H9 (cell line): ENCODE measurements at regions not wholly inside any gene's neighbourhood (a gene's known extent, or its start where the extent isn't known, plus 50 kb on each side); places are given as distances from the start of the nearest gene placed in this dataset.

ENCODE experiments used
- DNase-seq: peaks from one replicate; pipeline ENCODE4 v3.0.0-alpha.2; 2017
- H2AFZ ChIP-seq: one replicate; pipeline ENCODE4 v1.6.1; 2013; ENCODE audit warnings: mild to moderate bottlenecking, low read length, control low read depth, moderate library complexity
- H2AK5ac ChIP-seq: 2 replicates; pipeline ENCODE4 v1.6.1; 2013; ENCODE audit warnings: low read length, control low read depth, mixed read lengths; ENCODE audit not compliant: insufficient read length
- H2BK120ac ChIP-seq: one replicate; pipeline ENCODE4 v1.6.1; 2013; ENCODE audit warnings: low read depth, mild to moderate bottlenecking, low read length, control low read depth, inconsistent platforms; ENCODE audit not compliant: poor library complexity, severe bottlenecking
- H2BK12ac ChIP-seq: 2 replicates; pipeline ENCODE4 v1.6.1; 2013; ENCODE audit warnings: low read length, control low read depth, mixed read lengths, low read depth; ENCODE audit not compliant: insufficient read length
- H2BK15ac ChIP-seq: 2 replicates; pipeline ENCODE4 v1.6.1; 2013; ENCODE audit warnings: low read depth, low read length, control low read depth
- H2BK20ac ChIP-seq: one replicate; pipeline ENCODE4 v1.6.1; 2013; ENCODE audit warnings: low read depth, mild to moderate bottlenecking, low read length, control low read depth, inconsistent platforms; ENCODE audit not compliant: poor library complexity, severe bottlenecking
- H2BK5ac ChIP-seq: 2 replicates; pipeline ENCODE4 v1.6.1; 2013; ENCODE audit warnings: low read length, control low read depth, mixed read lengths; ENCODE audit not compliant: insufficient read length
- H3K14ac ChIP-seq: 2 replicates; pipeline ENCODE4 v1.6.1; 2013; ENCODE audit warnings: low read length, control low read depth; ENCODE audit not compliant: insufficient read depth
- H3K18ac ChIP-seq: 2 replicates; pipeline ENCODE4 v1.6.1; 2013; ENCODE audit warnings: low read depth, mild to moderate bottlenecking, mixed read lengths, low read length, control low read depth; ENCODE audit not compliant: insufficient read length
- H3K23ac ChIP-seq: 2 replicates; pipeline ENCODE4 v1.6.1; 2013; ENCODE audit warnings: low read length, control low read depth, mixed read lengths, low read depth; ENCODE audit not compliant: insufficient read length
- H3K23me2 ChIP-seq: 2 replicates; pipeline ENCODE4 v1.6.1; 2013; ENCODE audit warnings: low read depth, mild to moderate bottlenecking, mixed read lengths, low read length, control low read depth; ENCODE audit not compliant: insufficient read length, poor library complexity, severe bottlenecking
- H3K27ac ChIP-seq: 2 replicates; pipeline ENCODE4 v1.5.1; 2013; ENCODE audit warnings: low read length, control low read depth, mixed read lengths, low read depth; ENCODE audit not compliant: insufficient read length
- H3K27me3 ChIP-seq: 2 replicates; pipeline ENCODE4 v1.6.1; 2013; ENCODE audit warnings: low read length, control low read depth, inconsistent platforms; ENCODE audit not compliant: insufficient read depth
- H3K4ac ChIP-seq: 2 replicates; pipeline ENCODE4 v1.6.1; 2013; ENCODE audit warnings: low read depth, mild to moderate bottlenecking, control low read depth, inconsistent platforms, low read length, moderate library complexity
- H3K4me1 ChIP-seq: 2 replicates; pipeline ENCODE4 v1.6.1; 2013; ENCODE audit warnings: low read length, control low read depth, inconsistent platforms; ENCODE audit not compliant: insufficient read depth
- H3K4me2 ChIP-seq: 2 replicates; pipeline ENCODE4 v1.6.1; 2013; ENCODE audit warnings: low read length, control low read depth, mixed read lengths; ENCODE audit not compliant: insufficient read length, insufficient read depth
- H3K56ac ChIP-seq: 2 replicates; pipeline ENCODE4 v1.6.1; 2013; ENCODE audit warnings: low read depth, mild to moderate bottlenecking, mixed read lengths, low read length, control low read depth; ENCODE audit not compliant: insufficient read length
- H3K79me1 ChIP-seq: 2 replicates; pipeline ENCODE4 v1.6.1; 2013; ENCODE audit warnings: low read depth, mild to moderate bottlenecking, moderate library complexity, low read length, control low read depth, inconsistent platforms; ENCODE audit not compliant: insufficient read depth, poor library complexity, severe bottlenecking
- H3K79me2 ChIP-seq: 2 replicates; pipeline ENCODE4 v1.6.1; 2013; ENCODE audit warnings: low read length, control low read depth, inconsistent platforms; ENCODE audit not compliant: insufficient read depth
- H3K9ac ChIP-seq: 2 replicates; pipeline ENCODE4 v1.6.1; 2013; ENCODE audit warnings: low read length, control low read depth, mixed read lengths; ENCODE audit not compliant: insufficient read length; ENCODE audit errors: extremely low read depth
- H3K9me3 ChIP-seq: one replicate; pipeline ENCODE4 v1.6.1; 2013; ENCODE audit warnings: low read depth, low read length, inconsistent platforms; ENCODE audit not compliant: control insufficient read depth
- H3T11ph ChIP-seq: one replicate; pipeline ENCODE4 v1.6.1; 2013; ENCODE audit warnings: mild to moderate bottlenecking, low read length, control low read depth, inconsistent platforms
- H4K20me1 ChIP-seq: one replicate; pipeline ENCODE4 v1.6.1; 2013; ENCODE audit not compliant: control insufficient read depth, insufficient read length, insufficient read depth
- H4K5ac ChIP-seq: 2 replicates; pipeline ENCODE4 v1.6.1; 2013; ENCODE audit warnings: low read depth, mild to moderate bottlenecking, mixed read lengths, low read length, control low read depth; ENCODE audit not compliant: insufficient read length
- H4K8ac ChIP-seq: replicated peaks from 2 replicates; pipeline ENCODE4 v1.6.1; 2013; ENCODE audit warnings: low read length, control low read depth, mixed read lengths, low read depth; ENCODE audit not compliant: insufficient read length
- H4K91ac ChIP-seq: 2 replicates; pipeline ENCODE4 v1.6.1; 2013; ENCODE audit warnings: low read depth, mild to moderate bottlenecking, moderate library complexity, mixed read lengths, low read length, control low read depth; ENCODE audit not compliant: insufficient read length
- H3K27ac Mint-ChIP-seq, 3 experiments: 2 replicates in 2 of 3; 3 replicates in 1 of 3; pipeline ENCODE4 v1.8.0; 2020 to 2021; ENCODE audit warnings: mixed read lengths in 3 of 3, mild to moderate bottlenecking in 1 of 3, moderate library complexity in 1 of 3
- H3K27me3 Mint-ChIP-seq: 2 replicates; pipeline ENCODE4 v1.8.0; 2021; ENCODE audit warnings: low read depth, mild to moderate bottlenecking, moderate library complexity, mixed read lengths
- H3K36me3 Mint-ChIP-seq, 3 experiments: 2 replicates in 2 of 3; 3 replicates in 1 of 3; pipeline ENCODE4 v1.8.0; 2020 to 2021; ENCODE audit warnings: low read depth in 3 of 3, mixed read lengths in 3 of 3; ENCODE audit not compliant: insufficient read depth in 1 of 3
- H3K4me1 Mint-ChIP-seq, 2 experiments: 2 replicates each; pipeline ENCODE4 v1.8.0; 2020; ENCODE audit warnings: mixed read lengths in 2 of 2
- H3K4me3 Mint-ChIP-seq, 2 experiments: 2 replicates in 1 of 2; 3 replicates in 1 of 2; pipeline ENCODE4 v1.8.0; 2020 to 2021; ENCODE audit warnings: mild to moderate bottlenecking in 2 of 2, mixed read lengths in 2 of 2, moderate library complexity in 1 of 2
- H3K9me3 Mint-ChIP-seq, 2 experiments: 2 replicates in 1 of 2; 3 replicates in 1 of 2; pipeline ENCODE4 v1.8.0; 2020; ENCODE audit warnings: mild to moderate bottlenecking in 2 of 2, mixed read lengths in 2 of 2, moderate library complexity in 1 of 2
- WGBS: extraction: QIAGEN DNeasy Blood & Tissue Kit; methylation state at CpG from one replicate; pipeline ENCODE4 v1.1.7; 2013; ENCODE audit warnings: missing lambda C conversion rate, low lambda C conversion rate, mixed read lengths; ENCODE audit not compliant: insufficient read length; ENCODE audit errors: extremely low coverage; 5-methylcytosine and 5-hydroxymethylcytosine counted together
- TF ChIP-seq, protein P1 (sequence below): fragments of 200-600 bp; sonication (generic); conservative IDR thresholded peaks from 3 replicates; pipeline ENCODE4 v1.8.0; 2021; ENCODE audit warnings: antibody characterized with exemption, mild to moderate bottlenecking

DNA sequence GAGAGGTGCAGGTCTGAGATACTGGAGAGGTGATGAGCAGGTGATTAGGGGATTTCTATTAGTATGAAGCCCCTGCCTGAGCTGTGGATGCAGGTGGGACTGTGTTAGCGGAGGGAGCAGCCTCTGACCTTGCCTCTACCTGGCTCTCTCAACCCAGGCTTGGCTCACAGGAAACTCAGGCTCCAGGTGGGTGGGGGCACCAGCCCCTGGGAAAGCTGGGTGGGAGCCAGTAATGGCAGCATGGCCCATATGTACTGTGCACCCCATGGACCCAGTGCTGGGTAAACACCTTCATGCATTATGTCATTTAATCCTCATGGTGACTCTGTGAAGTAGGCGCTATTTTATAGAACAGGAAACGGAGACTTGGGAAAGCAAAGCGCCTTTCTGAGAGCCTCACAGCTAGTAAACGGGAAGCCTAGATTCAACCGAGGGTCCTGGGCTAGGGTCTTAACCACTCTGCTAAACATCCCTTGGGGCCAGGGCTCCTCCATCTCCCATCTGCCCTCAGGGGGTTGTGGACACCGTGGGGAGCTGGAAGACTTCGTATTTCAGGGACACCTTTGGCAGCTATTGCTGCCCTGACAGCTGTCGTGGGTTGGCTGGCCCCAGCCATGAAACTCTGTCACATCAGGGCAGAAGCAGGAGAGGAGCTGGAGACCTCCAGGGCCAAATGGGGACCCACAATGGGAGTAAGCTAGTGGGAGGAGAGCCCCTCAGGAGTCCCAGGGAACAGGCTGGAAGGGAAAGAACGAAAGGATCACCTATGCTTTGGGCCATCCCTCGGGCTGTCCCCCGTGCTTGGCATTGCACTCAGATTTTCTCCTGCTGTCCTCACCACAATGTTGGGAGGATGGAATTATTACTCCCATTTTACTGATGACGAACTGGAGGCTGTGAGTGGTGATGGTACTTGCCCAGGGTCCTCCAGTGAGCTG is 59.6 kb upstream of the CSF3R start:
- no peak overlapping the region for H3K27ac ChIP-seq
- H2BK20ac ChIP-seq, result no peak overlapping the region
- no peaks in the 10 kb centered on the region for H3K9me3 Mint-ChIP-seq
- H3K23ac ChIP-seq, result no peak overlapping the region
- H3T11ph ChIP-seq, result no peak overlapping the region
- no peak overlapping the region for H2BK12ac ChIP-seq
- no peak overlapping the region for H2BK5ac ChIP-seq
- H4K8ac ChIP-seq, result no peak overlapping the region
- no peak overlapping the region; the same call in 1 of the 2 replicates for H3K14ac ChIP-seq
- no peak overlapping the region for H3K18ac ChIP-seq
- H2AFZ ChIP-seq, result no peak overlapping the region
- H2AK5ac ChIP-seq, result no peak overlapping the region
- H4K5ac ChIP-seq, result no peak overlapping the region
- no peak overlapping the region for H4K91ac ChIP-seq
- TF ChIP-seq, protein P1, sequence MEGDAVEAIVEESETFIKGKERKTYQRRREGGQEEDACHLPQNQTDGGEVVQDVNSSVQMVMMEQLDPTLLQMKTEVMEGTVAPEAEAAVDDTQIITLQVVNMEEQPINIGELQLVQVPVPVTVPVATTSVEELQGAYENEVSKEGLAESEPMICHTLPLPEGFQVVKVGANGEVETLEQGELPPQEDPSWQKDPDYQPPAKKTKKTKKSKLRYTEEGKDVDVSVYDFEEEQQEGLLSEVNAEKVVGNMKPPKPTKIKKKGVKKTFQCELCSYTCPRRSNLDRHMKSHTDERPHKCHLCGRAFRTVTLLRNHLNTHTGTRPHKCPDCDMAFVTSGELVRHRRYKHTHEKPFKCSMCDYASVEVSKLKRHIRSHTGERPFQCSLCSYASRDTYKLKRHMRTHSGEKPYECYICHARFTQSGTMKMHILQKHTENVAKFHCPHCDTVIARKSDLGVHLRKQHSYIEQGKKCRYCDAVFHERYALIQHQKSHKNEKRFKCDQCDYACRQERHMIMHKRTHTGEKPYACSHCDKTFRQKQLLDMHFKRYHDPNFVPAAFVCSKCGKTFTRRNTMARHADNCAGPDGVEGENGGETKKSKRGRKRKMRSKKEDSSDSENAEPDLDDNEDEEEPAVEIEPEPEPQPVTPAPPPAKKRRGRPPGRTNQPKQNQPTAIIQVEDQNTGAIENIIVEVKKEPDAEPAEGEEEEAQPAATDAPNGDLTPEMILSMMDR, result no peak
- no peaks in the 10 kb centered on the region for H3K27me3 ChIP-seq
- peak; percentile 17 for DNase-seq
- H3K4me1 Mint-ChIP-seq, result peaks cover 0 to 4% of the 10 kb centered on the region in 2 experiments; a peak in 1 of 4 replicates
- H2BK15ac ChIP-seq, result no peak overlapping the region
- no peaks in the 10 kb centered on the region for H3K9me3 ChIP-seq
- no peaks in the 10 kb centered on the region for H3K23me2 ChIP-seq
- H3K27me3 Mint-ChIP-seq, result peaks cover 14% of the 10 kb centered on the region
- H3K27ac Mint-ChIP-seq, result peak overlapping the region in 1 of 3 experiments; percentile 83; a peak in 1 of 7 replicates
- no peak overlapping the region for H3K4ac ChIP-seq
- no peaks in the 10 kb centered on the region for H4K20me1 ChIP-seq
- no peak overlapping the region for H3K56ac ChIP-seq
- no CpG with 5 or more reads among the region's 13 CpGs for whole genome bisulfite sequencing
- H3K36me3 Mint-ChIP-seq, result no peaks in the 10 kb centered on the region
- H3K4me2 ChIP-seq, result no peak overlapping the region
- H3K79me1 ChIP-seq, result no peaks in the 10 kb centered on the region
- no peak overlapping the region for H2BK120ac ChIP-seq
- H3K9ac ChIP-seq, result no peak overlapping the region
- no peaks in the 10 kb centered on the region for H3K79me2 ChIP-seq
- no peak overlapping the region for H3K4me3 Mint-ChIP-seq
- no peaks in the 10 kb centered on the region for H3K4me1 ChIP-seq
